Caki2 (cell line): ENCODE measurements at regions not wholly inside any gene's neighbourhood (a gene's known extent, or its start where the extent isn't known, plus 50 kb on each side); places are given as distances from the start of the nearest gene placed in this dataset.
"Not testable (repeated sequence)": the region's sequence is repeated elsewhere in the genome, so short reads cannot be mapped to it uniquely, and the experiment has no call there.

Experiments used
- DNase-seq: peaks from one replicate; pipeline ENCODE4 v3.0.0-alpha.2; 2015; ENCODE audit warnings: low read depth
- in situ Hi-C: cut with HindIII; loops from 2 replicates; pipeline ENCODE4 v1.10.0; 2016; ENCODE audit warnings: low sequenced_read_pairs, low pct_unique_long_range_greater_than_20kb, mixed read lengths

DNA sequence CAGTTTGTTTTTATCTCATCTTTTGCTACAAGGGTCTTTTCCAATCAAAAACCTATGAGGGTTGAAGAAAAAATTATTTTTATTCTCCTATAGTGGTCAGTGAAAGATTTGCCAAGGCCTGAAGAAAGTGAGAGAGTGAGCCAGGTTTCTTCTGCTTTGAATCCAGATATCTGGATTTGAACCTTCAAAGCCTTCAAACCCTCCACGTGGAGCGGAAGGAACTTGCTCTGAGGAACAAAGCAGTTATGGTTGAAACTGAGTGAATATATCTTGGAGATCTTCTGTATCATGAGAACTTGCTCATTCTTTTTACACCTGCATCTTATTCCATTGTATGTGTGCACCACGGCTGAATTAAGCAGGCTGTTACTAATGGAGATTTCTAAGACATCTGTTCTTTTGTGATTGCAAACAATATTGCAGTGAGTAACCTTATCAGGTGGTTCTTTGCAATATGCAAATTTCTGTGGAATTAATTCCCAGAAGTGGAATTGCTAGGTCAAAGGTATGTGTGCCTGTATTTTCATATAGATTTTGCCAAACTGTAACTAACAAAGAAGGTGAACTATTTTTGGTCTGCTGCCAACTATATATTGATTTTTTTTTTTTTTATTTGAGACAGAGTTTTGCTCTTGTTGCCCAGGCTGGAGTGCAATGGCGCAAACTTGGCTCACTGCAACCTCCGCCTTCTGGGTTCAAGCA is 147.9 kb downstream of the B3GNT2 start:
- in situ Hi-C loops, result no loop called here
- no peak for DNase-seq

DNA sequence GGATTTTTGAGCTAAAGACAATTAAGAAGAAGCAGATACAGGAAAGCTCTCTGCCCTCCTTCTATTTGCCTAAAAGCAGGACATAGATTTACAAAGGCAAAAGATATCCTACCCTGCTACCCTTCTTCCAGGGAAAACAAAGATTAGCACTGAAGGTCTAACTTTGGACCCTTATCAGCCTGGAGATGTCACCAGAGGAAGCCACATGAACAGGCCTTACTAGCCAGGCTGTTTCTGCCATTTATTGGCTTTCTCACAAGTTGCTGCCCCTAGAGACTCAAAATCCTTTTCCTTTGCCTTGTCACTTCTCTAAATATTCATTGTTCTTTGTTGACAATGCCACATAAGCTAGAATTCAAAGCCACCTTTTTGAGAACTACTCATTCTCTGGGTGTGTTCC is 147.3 kb downstream of the B3GNT2 start:
- in situ Hi-C loops, result no loop called here

DNA sequence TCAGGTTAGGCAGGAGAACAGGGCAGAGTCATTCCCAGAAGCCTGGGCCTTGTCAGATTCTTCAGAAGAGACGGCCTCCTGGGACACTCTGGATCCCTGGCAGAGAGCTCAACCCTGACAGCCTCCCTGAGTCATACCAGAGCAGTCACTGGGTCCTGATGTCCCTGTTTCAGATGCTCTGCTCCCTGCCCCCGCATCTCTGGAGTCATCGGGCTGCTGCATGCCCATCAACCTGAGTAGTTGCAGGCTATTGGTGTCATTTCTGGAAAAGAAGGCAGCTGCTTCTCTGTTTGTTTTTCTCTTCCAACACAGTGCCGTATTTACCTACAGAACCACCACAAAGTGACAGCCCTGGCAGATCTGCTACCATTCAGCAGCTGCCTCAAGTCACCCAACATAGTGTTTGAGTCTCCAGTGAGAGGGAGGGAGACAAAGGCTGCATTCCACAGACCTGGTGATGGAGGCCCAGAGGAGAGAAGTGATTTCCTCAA is 145.1 kb downstream of the B3GNT2 start:
- in situ Hi-C loops, result no loop called here
- DNase-seq, result peak; percentile 63

More for the DNA sequence above, 147.3 kb downstream of the B3GNT2 start:
- DNase-seq, result no peak

GRCh38 chr2:62339837-62340236 is 143.9 kb downstream of the B3GNT2 start:
- no peak for DNase-seq
- in situ Hi-C loops, result no loop called here

GRCh38 chr2:62339413-62339812 is 143.5 kb downstream of the B3GNT2 start:
- DNase-seq, result no peak
- in situ Hi-C loops, result no loop called here

- in situ Hi-C loops, result no loop called here
- DNase-seq, result no peak
Measured at GRCh38 chr2:62338111-62338510, 142.2 kb downstream of the B3GNT2 start.

- in situ Hi-C loops, result no loop called here
- DNase-seq, result no peak
Measured at GRCh38 chr2:62337403-62337802, 141.5 kb downstream of the B3GNT2 start.

DNA sequence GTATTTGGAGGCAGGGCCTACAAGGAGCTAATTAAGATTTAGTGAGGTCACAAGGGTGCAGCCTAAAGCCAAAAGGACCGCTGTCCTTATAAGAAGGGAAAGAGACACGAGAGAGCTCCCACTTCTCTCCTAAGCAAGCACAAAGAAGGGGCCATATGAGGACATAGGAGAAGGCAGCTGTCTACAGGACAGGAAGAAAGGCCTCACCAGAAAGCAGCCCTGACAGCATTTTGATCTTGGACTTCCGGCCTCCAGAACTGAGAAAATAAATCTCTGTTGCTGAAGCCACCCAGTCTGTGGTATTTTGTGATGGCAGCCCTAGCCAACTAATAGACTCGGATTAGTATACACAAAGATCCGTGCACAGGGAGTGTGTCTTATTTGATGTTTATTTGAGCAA is 139.7 kb downstream of the B3GNT2 start:
- in situ Hi-C loops, result no loop called here
- no peak for DNase-seq

DNA sequence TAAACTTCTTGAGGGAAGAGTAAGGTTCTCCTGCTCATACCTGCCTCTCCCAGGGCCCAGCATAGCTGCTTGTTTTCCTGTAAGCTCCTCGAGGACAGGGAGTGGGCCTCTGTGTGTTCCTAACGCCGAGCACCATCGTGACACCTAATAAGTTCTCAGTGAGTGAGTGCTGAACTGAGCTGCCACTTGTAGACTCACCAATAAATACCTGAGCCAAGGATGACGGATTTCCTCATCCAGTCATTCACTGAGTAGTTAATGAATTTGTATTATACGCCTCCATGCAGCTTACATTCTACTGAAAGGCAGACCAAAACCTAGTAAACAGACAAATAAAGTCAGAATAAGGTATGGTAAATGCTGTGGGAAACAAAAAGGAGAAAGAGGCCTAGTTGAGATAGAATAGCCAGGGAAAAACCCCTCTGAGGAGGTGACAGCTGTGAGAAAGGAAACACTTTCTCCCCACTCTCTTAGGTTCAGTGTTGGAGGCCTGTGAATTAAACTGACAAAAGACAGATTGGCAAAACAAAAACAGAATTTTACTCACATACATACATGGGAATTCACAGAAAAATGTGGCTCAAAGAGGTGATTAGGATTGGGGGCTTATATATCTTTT is 138.6 kb downstream of the B3GNT2 start:
- DNase-seq, result no peak
- in situ Hi-C loops, result no loop called here

GRCh38 chr2:62334009-62334408 is 138.1 kb downstream of the B3GNT2 start:
- in situ Hi-C loops, result no loop called here
- DNase-seq, result no peak

DNA sequence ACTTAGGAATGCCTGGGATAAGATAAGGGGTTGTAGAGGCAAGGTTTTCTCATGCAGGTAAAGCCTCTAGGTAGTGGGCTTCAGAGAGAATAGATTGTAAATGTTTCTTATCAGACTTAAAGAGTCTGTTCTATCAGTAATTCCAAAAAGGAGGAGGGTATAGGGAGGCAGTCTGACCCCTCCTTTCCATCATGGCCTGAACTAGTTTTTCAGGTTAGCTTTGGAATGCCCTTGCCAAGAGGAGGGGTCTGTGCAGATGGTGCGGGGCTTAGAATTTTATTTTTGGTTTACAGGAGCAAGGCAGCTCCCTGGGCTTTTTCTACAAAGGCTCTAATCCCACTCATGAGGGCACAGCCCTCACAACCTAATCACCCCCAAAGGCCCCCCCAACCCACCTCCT is 135.0 kb downstream of the B3GNT2 start:
- no peak for DNase-seq
- in situ Hi-C loops, result no loop called here

- DNase-seq, result no peak
- in situ Hi-C loops, result no loop called here
Measured at GRCh38 chr2:62329797-62330196, 133.9 kb downstream of the B3GNT2 start.

DNA sequence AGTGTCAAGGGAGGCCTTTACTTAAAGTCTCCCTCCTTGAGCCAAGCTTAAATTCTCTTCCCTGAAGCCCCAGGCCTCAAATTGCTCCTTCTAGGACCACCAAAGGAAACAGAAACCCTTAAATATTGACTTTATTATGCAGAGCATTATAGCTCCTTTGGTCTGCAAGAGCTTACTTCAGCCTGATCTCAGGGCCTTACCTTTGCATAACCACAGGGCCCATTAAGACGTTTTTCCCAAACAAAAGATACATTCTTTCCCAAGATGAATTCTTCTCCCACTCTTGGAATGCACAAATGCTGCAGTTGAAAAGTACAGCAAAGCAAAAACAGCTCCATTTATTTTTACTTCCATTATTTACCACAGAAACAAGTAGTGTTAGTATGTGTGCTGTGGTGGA is 130.8 kb downstream of the B3GNT2 start:
- in situ Hi-C loops, result no loop called here
- no peak for DNase-seq

DNA sequence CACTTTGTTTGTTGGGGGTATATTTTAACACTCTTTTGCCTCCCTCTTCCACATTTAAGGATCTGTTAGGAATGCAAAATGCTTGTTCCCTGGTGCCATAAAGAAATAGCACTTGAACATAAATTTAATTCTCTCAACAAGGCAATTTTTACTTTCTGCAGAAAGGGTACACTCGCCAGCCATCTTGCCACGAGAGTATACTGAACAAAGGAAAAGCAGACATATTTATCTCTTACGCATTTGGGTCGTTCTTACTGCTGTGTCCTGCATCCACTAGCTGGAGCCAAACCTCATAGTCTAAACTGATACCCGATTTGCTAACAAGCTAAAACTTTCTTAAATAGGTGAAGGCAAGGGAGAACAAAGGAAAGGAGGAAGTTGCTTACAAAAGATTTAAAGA is 129.5 kb downstream of the B3GNT2 start:
- in situ Hi-C loops, result no loop called here

GRCh38 chr2:62321380-62322289 is 125.7 kb downstream of the B3GNT2 start:
- DNase-seq, result no peak
- in situ Hi-C loops, result no loop called here

More for the DNA sequence above, 129.5 kb downstream of the B3GNT2 start:
- no peak for DNase-seq

DNA sequence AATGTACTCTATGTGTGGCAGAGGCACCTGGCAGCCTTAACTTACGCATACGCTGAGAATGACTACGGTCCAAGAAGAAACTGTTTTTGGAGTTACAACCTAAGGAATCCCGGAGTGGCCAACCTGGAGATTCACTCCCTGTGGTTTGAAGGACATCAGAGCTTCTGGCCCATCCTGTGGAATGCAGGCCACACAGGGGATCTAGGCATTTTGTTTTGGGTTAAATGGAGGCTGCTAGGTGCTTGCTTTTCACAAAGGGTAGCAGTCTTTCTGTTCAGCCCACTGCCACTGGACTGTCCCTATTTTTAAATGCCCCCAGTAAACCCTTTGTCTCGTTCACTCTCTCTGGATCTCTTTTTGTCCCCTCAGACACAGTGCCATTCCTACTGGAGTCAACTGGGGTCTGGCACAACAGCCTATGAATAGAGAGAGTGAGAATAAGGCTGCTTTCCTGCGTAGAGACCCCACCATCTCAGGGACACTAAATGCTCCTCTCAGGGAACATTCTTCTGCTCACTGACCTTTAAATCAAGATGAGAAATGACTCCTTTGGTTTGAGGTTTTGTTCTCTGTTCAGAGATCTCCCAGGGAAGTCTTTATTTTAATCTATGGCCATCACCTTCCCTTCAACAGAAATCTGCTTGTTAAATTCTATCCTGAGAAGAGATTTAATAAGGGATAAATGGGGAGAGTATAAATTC is 124.9 kb downstream of the B3GNT2 start:
- in situ Hi-C loops, result no loop called here

GRCh38 chr2:62320137-62320536 is 124.2 kb downstream of the B3GNT2 start:
- DNase-seq, in situ Hi-C loops: not testable (repeated sequence)

More for the DNA sequence above, 124.9 kb downstream of the B3GNT2 start:
- no peak for DNase-seq

DNA sequence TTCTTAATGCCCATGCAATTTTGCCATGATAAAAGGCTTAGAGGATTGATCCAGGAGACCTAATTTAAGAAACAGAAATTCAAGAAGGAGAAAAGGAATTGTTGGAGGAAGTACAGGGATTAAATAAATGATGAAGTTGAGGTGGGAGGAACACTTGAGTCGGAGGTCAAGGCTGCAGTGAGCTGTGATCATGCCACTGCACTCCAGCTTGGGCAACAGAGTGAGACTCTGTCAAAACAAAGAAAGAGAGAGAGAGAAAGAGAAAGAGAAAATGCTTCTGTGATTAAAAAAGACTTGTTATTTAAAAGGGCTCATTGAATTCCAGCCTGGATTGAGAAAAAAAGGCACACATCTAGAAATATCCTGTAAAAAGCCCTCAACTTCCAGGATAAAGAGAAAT is 123.2 kb downstream of the B3GNT2 start:
- peak; percentile 35 for DNase-seq
- in situ Hi-C loops, result no loop called here
